Skeletal muscle tissue (tissue), 3 donors: ENCODE measurements at regions not wholly inside any gene's neighbourhood (a gene's known extent, or its start where the extent isn't known, plus 50 kb on each side); places are given as distances from the start of the nearest gene placed in this dataset.
"Not testable (repeated sequence)": the region's sequence is repeated elsewhere in the genome, so short reads cannot be mapped to it uniquely, and the experiment has no call there.

Experiments
- H3K27ac ChIP-seq: one replicate; pipeline ENCODE4 v1.7.0; 2013; ENCODE audit warnings: mild to moderate bottlenecking, low read depth, low read length, inconsistent platforms
- H3K27me3 ChIP-seq, 3 donors: one replicate each; pipeline ENCODE4 v1.7.0; 2013; ENCODE audit warnings: low read length in 3 of 3; ENCODE audit not compliant: control insufficient read depth in 3 of 3, insufficient read depth in 3 of 3
- H3K36me3 ChIP-seq, 3 donors: one replicate each; pipeline ENCODE4 v1.7.0; 2013; ENCODE audit warnings: low read length in 3 of 3; ENCODE audit not compliant: control insufficient read depth in 3 of 3, insufficient read depth in 3 of 3
- H3K4me1 ChIP-seq, 3 donors: one replicate each; pipeline ENCODE4 v1.7.0; 2013; ENCODE audit warnings: low read length in 3 of 3, mild to moderate bottlenecking in 3 of 3; ENCODE audit not compliant: control insufficient read depth in 3 of 3, insufficient read depth in 3 of 3
- H3K4me3 ChIP-seq, 3 donors: one replicate each; pipeline ENCODE4 v1.7.0; 2013; ENCODE audit warnings: low read length in 3 of 3
- H3K9ac ChIP-seq, 3 donors: one replicate each; pipeline ENCODE4 v1.7.0; 2013; ENCODE audit warnings: low read length in 3 of 3, mild to moderate bottlenecking in 3 of 3, moderate library complexity in 2 of 3, low read depth in 1 of 3
- H3K9me3 ChIP-seq, 3 donors: one replicate each; pipeline ENCODE4 v1.7.0; 2013; ENCODE audit warnings: low read length in 3 of 3; ENCODE audit not compliant: control insufficient read depth in 3 of 3
- donor health status: Osteomylitis.

GRCh38 chr7:68218461-68218860, 1221.8 kb downstream of the TYW1 start:
- Histone ChIP-seq H3K27ac (no peak overlapping the region), H3K9ac (no peak overlapping the region)

DNA sequence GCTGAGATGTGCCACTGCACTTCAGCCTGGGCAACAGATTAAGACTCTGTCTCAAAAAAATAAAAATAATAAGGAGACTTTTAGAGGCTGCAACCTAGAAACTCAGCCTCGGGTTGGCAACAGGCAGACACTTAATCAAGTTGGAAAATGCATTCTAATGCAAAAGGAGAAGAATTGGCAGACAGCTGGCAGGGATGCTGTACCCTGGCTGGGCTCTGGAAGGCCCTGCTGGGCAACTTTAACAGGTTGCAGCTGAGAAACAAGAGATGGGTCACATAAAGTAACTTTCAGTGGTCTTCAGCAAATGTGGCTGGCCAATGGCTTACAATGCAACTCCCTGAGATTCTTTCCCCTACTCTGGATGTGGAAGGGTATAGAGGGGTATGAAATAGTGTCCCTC, 1225.7 kb downstream of the TYW1 start:
- Histone ChIP-seq H3K9me3 (peaks cover 0 to 2% (median 0%) of the 10 kb centered on the region in 3 donors), H3K4me1 (peaks cover 8 to 14% (median 9%) of the 10 kb centered on the region in 3 donors), H3K9ac (no peak overlapping the region), H3K4me3 (no peak overlapping the region), H3K36me3 (no peaks in the 10 kb centered on the region), H3K27me3 (no peaks in the 10 kb centered on the region), H3K27ac (no peak overlapping the region)

More at GRCh38 chr7:68218461-68218860, 1221.8 kb downstream of the TYW1 start:
- Histone ChIP-seq H3K9me3 (peaks cover 0 to 2% (median 0%) of the 10 kb centered on the region in 3 donors), H3K36me3 (no peaks in the 10 kb centered on the region), H3K27me3 (no peaks in the 10 kb centered on the region), H3K4me3 (no peak overlapping the region), H3K4me1 (peaks cover 3 to 7% (median 6%) of the 10 kb centered on the region in 3 donors)

DNA sequence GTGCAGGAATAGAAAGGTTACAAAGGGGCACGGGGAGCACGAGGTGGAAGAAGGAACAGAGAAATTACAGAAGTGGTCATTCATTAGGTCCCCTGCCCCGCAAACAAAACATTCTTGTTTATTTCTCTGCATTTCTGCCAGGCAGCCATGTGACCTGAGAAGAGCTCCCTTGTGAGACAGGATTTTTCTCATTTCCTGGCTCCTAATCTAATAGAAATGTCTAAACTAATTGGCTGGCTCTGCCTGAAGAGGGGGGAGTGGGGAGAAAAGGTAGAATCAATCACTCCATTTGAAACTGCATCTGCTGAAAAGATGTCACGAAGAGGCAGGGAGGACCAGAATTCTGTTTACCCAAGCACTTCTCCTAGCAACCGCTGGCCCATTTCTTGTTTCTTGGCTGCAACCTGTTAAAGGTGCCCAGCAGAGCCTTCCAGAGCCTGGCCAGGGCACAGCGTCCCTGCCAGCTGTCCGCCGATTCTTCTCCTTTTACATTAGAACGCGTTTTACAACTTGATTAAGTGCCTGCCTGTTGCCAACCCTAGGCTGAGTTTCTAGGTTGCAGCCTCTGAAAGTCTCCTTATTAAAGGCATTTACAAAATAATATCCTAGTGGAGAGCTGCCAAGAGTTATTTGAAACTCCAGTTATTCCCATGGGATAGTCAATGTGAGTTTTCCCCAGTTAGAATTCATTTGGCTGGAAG, 1227.6 kb downstream of the TYW1 start:
- Histone ChIP-seq H3K27me3 (no peaks in the 10 kb centered on the region), H3K4me3 (peak overlapping the region in 1 of 3 donors; percentile 43), H3K36me3 (no peaks in the 10 kb centered on the region), H3K9me3 (no peaks in the 10 kb centered on the region), H3K9ac (peak overlapping the region in 1 of 3 donors; percentile 14), H3K4me1 (peaks cover 8 to 14% (median 9%) of the 10 kb centered on the region in 3 donors), H3K27ac (no peak overlapping the region)

GRCh38 chr7:68231011-68231410, 1234.4 kb downstream of the TYW1 start:
- H3K27ac ChIP-seq, H3K9me3 ChIP-seq, H3K9ac ChIP-seq, H3K36me3 ChIP-seq, H3K27me3 ChIP-seq, H3K4me3 ChIP-seq, H3K4me1 ChIP-seq: not testable (repeated sequence)

GRCh38 chr7:68235937-68236336, 1239.3 kb downstream of the TYW1 start:
- no peak overlapping the region for H3K27ac ChIP-seq
- no peak overlapping the region for H3K9ac ChIP-seq
- H3K27me3 ChIP-seq, result no peaks in the 10 kb centered on the region
- no peaks in the 10 kb centered on the region for H3K36me3 ChIP-seq
- no peaks in the 10 kb centered on the region for H3K4me1 ChIP-seq
- no peak overlapping the region for H3K4me3 ChIP-seq
- no peaks in the 10 kb centered on the region for H3K9me3 ChIP-seq

- no peaks in the 10 kb centered on the region for H3K36me3 ChIP-seq
- no peak overlapping the region for H3K27ac ChIP-seq
- H3K27me3 ChIP-seq, result no peaks in the 10 kb centered on the region
- no peaks in the 10 kb centered on the region for H3K9me3 ChIP-seq
- H3K4me1 ChIP-seq, result no peaks in the 10 kb centered on the region
- no peak overlapping the region for H3K9ac ChIP-seq
- H3K4me3 ChIP-seq, result no peak overlapping the region
Measured at GRCh38 chr7:68238204-68238805, 1241.7 kb downstream of the TYW1 start.

- Histone ChIP-seq H3K4me3 (no peak overlapping the region), H3K27ac (no peak overlapping the region), H3K9me3 (no peaks in the 10 kb centered on the region), H3K9ac (no peak overlapping the region), H3K36me3 (no peaks in the 10 kb centered on the region), H3K27me3 (no peaks in the 10 kb centered on the region), H3K4me1 (no peaks in the 10 kb centered on the region)
Measured at GRCh38 chr7:68243128-68243527, 1246.5 kb downstream of the TYW1 start.

GRCh38 chr7:68244389-68244788, 1247.8 kb downstream of the TYW1 start:
- H3K9me3 ChIP-seq, result no peaks in the 10 kb centered on the region
- H3K9ac ChIP-seq, result no peak overlapping the region
- no peak overlapping the region for H3K4me3 ChIP-seq
- H3K4me1 ChIP-seq, result no peaks in the 10 kb centered on the region
- no peak overlapping the region for H3K27ac ChIP-seq
- peaks cover 0 to 2% (median 0%) of the 10 kb centered on the region in 3 donors for H3K27me3 ChIP-seq
- no peaks in the 10 kb centered on the region for H3K36me3 ChIP-seq

- Histone ChIP-seq H3K9ac (no peak overlapping the region), H3K4me1 (no peaks in the 10 kb centered on the region), H3K36me3 (no peaks in the 10 kb centered on the region), H3K9me3 (no peaks in the 10 kb centered on the region), H3K27me3 (peaks cover 0 to 2% (median 0%) of the 10 kb centered on the region in 3 donors), H3K27ac (no peak overlapping the region), H3K4me3 (no peak overlapping the region)
Measured at GRCh38 chr7:68245688-68246087, 1249.1 kb downstream of the TYW1 start.

GRCh38 chr7:68246189-68246633, 1249.6 kb downstream of the TYW1 start:
- H3K27me3 ChIP-seq, result peaks cover 0 to 2% (median 0%) of the 10 kb centered on the region in 3 donors
- no peak overlapping the region for H3K27ac ChIP-seq
- H3K4me3 ChIP-seq, result no peak overlapping the region
- H3K9ac ChIP-seq, result no peak overlapping the region
- H3K4me1 ChIP-seq, result no peaks in the 10 kb centered on the region
- H3K36me3 ChIP-seq, result no peaks in the 10 kb centered on the region
- no peaks in the 10 kb centered on the region for H3K9me3 ChIP-seq
